K562 (cell line): ENCODE measurements at regions not wholly inside any gene's neighbourhood (a gene's known extent, or its start where the extent isn't known, plus 50 kb on each side); places are given as distances from the start of the nearest gene placed in this dataset.

Source experiments
- ATAC-seq: fragments of 200-7000 bp; cut with Tn5 transposase; 3 replicates; pipeline ENCODE4 v1.9.1; 2020; ENCODE audit warnings: moderate library complexity
- BruUV-seq: library from RNA; stranded (reverse); fragments of 400-500 nt; replicated peaks from 2 replicates; lab custom pipeline; 2021; lab: Mats Ljungman, UMichigan
- CTCF ChIA-PET: fragments of 300-600 bp; formaldehyde crosslinking; extraction: SDS; loops from one replicate; lab custom pipeline; 2021; ENCODE audit warnings: low intra/inter-chr PET ratio; lab: Yijun Ruan, JAX
- POLR2A ChIA-PET: fragments of 300-600, 350-650 bp; sonication (Branson Sonifier 250); formaldehyde crosslinking; extraction: SDS; loops from one replicate; lab custom pipeline; 2021; ENCODE audit warnings: antibody characterized with exemption, inconsistent platforms; lab: Yijun Ruan, JAX
- DNase-seq, 4 experiments: peaks; one replicate each; pipeline versions ENCODE4 v3.0.0 to v3.0.0-alpha.2; 2011 to 2018; ENCODE audit warnings: low spot score in 3 of 4, mixed read lengths in 3 of 4; ENCODE audit errors: extremely low read depth in 1 of 4
- FAIRE-seq: peaks from 2 replicates; lab custom pipeline; 2011; peaks lifted over from hg19 to GRCh38; lab: Jason Lieb, UNC
- H2AFZ ChIP-seq: 2 replicates; pipeline ENCODE4 v1.6.0; 2011; ENCODE audit warnings: low read depth, low read length, control low read depth, inconsistent platforms
- H3K27ac ChIP-seq: fragments of 200-600 bp; 3 replicates; pipeline ENCODE4 v1.8.0; 2011; ENCODE audit warnings: low read depth, mild to moderate bottlenecking, control low read depth, inconsistent platforms, low read length, moderate library complexity, mixed read lengths; ENCODE audit errors: extremely low read depth
- H3K27me3 ChIP-seq, 2 experiments: fragments of 300-600 bp in 1 of 2; 2 replicates in 1 of 2; 3 replicates in 1 of 2; pipeline versions ENCODE4 v1.6.0 to v1.8.0; 2011; ENCODE audit warnings: inconsistent platforms in 2 of 2, low read length in 2 of 2, mild to moderate bottlenecking in 1 of 2, mixed read lengths in 1 of 2, moderate library complexity in 1 of 2; ENCODE audit not compliant: control insufficient read depth in 2 of 2, insufficient read depth in 2 of 2
- H3K36me3 ChIP-seq: fragments of 300-600 bp; 3 replicates; pipeline ENCODE4 v1.8.0; 2011; ENCODE audit warnings: mild to moderate bottlenecking, low read length, inconsistent platforms; ENCODE audit not compliant: control insufficient read depth, insufficient read depth
- H3K4me1 ChIP-seq, 2 experiments: fragments of 200-600 bp in 1 of 2; replicated peaks in 1 of 2; 2 replicates in 1 of 2; 3 replicates in 1 of 2; pipeline versions ENCODE4 v1.5.1 to v1.8.0; 2011; ENCODE audit warnings: inconsistent platforms in 2 of 2, low read length in 2 of 2, mild to moderate bottlenecking in 1 of 2, mixed read lengths in 1 of 2, moderate library complexity in 1 of 2; ENCODE audit not compliant: control insufficient read depth in 2 of 2, insufficient read depth in 2 of 2
- H3K4me2 ChIP-seq: 2 replicates; pipeline ENCODE4 v1.6.1; 2011; ENCODE audit warnings: low read length, control low read depth, inconsistent platforms, mixed read lengths; ENCODE audit not compliant: insufficient read depth
- H3K4me3 ChIP-seq: fragments of 200-600 bp; sonication (generic), shearing (Covaris generic); 2 replicates; pipeline ENCODE4 v1.5.1; 2016; ENCODE audit warnings: control low read depth, inconsistent platforms
- H3K79me2 ChIP-seq: fragments of 200-600 bp; 3 replicates; pipeline ENCODE4 v1.8.0; 2011; ENCODE audit warnings: low read length, inconsistent platforms; ENCODE audit not compliant: control insufficient read depth, insufficient read depth
- H3K9ac ChIP-seq, 2 experiments: 2 replicates each; pipeline versions ENCODE4 v1.6.0 to v1.6.1; 2011; ENCODE audit warnings: low read depth in 2 of 2, low read length in 2 of 2, control low read depth in 1 of 2, inconsistent platforms in 1 of 2, mild to moderate bottlenecking in 1 of 2, mixed read lengths in 1 of 2; ENCODE audit not compliant: insufficient read depth in 1 of 2
- H3K9me1 ChIP-seq: one replicate; pipeline ENCODE4 v1.6.0; 2011; ENCODE audit warnings: inconsistent platforms, mild to moderate bottlenecking, low read length, moderate library complexity; ENCODE audit not compliant: control insufficient read depth, insufficient read depth
- H3K9me3 ChIP-seq: replicated peaks from 2 replicates; pipeline ENCODE4 v1.5.1; 2011; ENCODE audit warnings: low read depth, low read length, inconsistent platforms; ENCODE audit not compliant: control insufficient read depth, insufficient read depth
- H4K20me1 ChIP-seq: replicated peaks from 2 replicates; pipeline ENCODE4 v1.6.1; 2011; ENCODE audit warnings: low read length, inconsistent platforms, mixed read lengths; ENCODE audit not compliant: control insufficient read depth, insufficient read depth
- ARID4B ChIP-seq: sonication (generic); formaldehyde crosslinking; IDR thresholded peaks from 2 replicates; pipeline ENCODE4 v1.8.0; 2022; ENCODE audit warnings: mild to moderate bottlenecking, missing genetic modification reagents
- BHLHE40 ChIP-seq: IDR thresholded peaks from 2 replicates; pipeline ENCODE4 v1.6.1; 2011; ENCODE audit warnings: low read length, improper control_type of control experiment
- ETS2 ChIP-seq: IDR thresholded peaks from 2 replicates; pipeline ENCODE4 v1.6.1; 2016; ENCODE audit warnings: borderline replicate concordance, missing genetic modification characterization, mild to moderate bottlenecking, moderate library complexity, missing compliant biosample characterization; ENCODE audit not compliant: poor library complexity, severe bottlenecking
- EWSR1 ChIP-seq: fragments of 450-650 bp; IDR thresholded peaks from 2 replicates; pipeline ENCODE4 v1.6.1; 2018; ENCODE audit warnings: borderline replicate concordance, mild to moderate bottlenecking, low read depth, moderate library complexity; ENCODE audit not compliant: partially characterized antibody
- GMEB1 ChIP-seq: fragments of 250-450 bp; sonication (Bioruptor Pico); IDR thresholded peaks from 2 replicates; pipeline ENCODE4 v1.4.0; 2020; ENCODE audit warnings: mild to moderate bottlenecking
- HIVEP1 ChIP-seq: fragments of 250-450 bp; sonication (Bioruptor Pico); IDR thresholded peaks from 2 replicates; pipeline ENCODE4 v1.4.0; 2020; ENCODE audit warnings: mild to moderate bottlenecking
- NFYB ChIP-seq: IDR thresholded peaks from 2 replicates; pipeline ENCODE4 v1.6.1; 2011; ENCODE audit warnings: mild to moderate bottlenecking, moderate library complexity; ENCODE audit not compliant: insufficient read length; ENCODE audit errors: extremely low read depth
- PHF20 ChIP-seq: fragments of 450-650 bp; IDR thresholded peaks from 2 replicates; pipeline ENCODE4 v1.6.1; 2018; ENCODE audit not compliant: partially characterized antibody
- RBBP5 ChIP-seq: fragments of 200-600 bp; sonication (generic); IDR thresholded peaks from 2 replicates; pipeline ENCODE4 v1.6.1; 2012; ENCODE audit warnings: borderline replicate concordance, mild to moderate bottlenecking, low read length, control low read depth, inconsistent platforms; ENCODE audit not compliant: insufficient read depth, poor library complexity, severe bottlenecking
- SIRT6 ChIP-seq: IDR thresholded peaks from one replicate; pipeline ENCODE4 v1.6.1; 2012; ENCODE audit warnings: low read depth, mild to moderate bottlenecking, control low read depth, inconsistent platforms, low read length, moderate library complexity
- TBP ChIP-seq: optimal IDR thresholded peaks from 2 replicates; pipeline ENCODE3; 2011; ENCODE audit warnings: low read depth, low read length, improper control_type of control experiment
- TEAD4 ChIP-seq, 2 experiments: sonication (generic) in 1 of 2; formaldehyde crosslinking in 1 of 2; IDR thresholded peaks; 2 replicates each; pipeline versions ENCODE4 v1.6.1 to v1.8.0; 2012 to 2022; ENCODE audit warnings: borderline replicate concordance in 1 of 2, inconsistent platforms in 1 of 2, low read length in 1 of 2, mild to moderate bottlenecking in 1 of 2, missing genetic modification reagents in 1 of 2
- ZNF408 ChIP-seq: fragments of 250-450 bp; sonication (Bioruptor Pico); IDR thresholded peaks from 2 replicates; pipeline ENCODE4 v1.4.0; 2020; ENCODE audit warnings: low read depth, mild to moderate bottlenecking, moderate library complexity
- ZNF707 ChIP-seq: fragments of 250-450 bp; sonication (Bioruptor Pico); conservative IDR thresholded peaks from 2 replicates; pipeline ENCODE4 v1.8.0; 2022; ENCODE audit warnings: inconsistent platforms, mild to moderate bottlenecking, moderate library complexity
- WGBS: fragments of 100-300 bp; shearing (Covaris generic); methylation state at CpG from one replicate; pipeline ENCODE4 v1.1.6; 2016; ENCODE audit warnings: low coverage, mixed read lengths; ENCODE audit not compliant: insufficient coverage; ENCODE audit errors: missing lambda C conversion rate; 5-methylcytosine and 5-hydroxymethylcytosine counted together
- in situ Hi-C: fragments of 300-500 bp; cut with MboI; formaldehyde crosslinking; loops from 4 replicates; pipeline ENCODE4 v1.15.0; 2018; ENCODE audit warnings: inconsistent platforms, mixed read lengths
- intact Hi-C: fragments of 100-400 bp; cut with micrococcal nuclease; formaldehyde crosslinking; loops from 2 replicates; pipeline ENCODE4 v1.14.2; 2022

GRCh38 chr1:81387446-81387845 is 413.3 kb upstream of the ADGRL2 start:
- H3K9me1 ChIP-seq, result no peaks in the 10 kb centered on the region
- intact Hi-C loops (no loop called here), in situ Hi-C loops (no loop called here)
- DNase-seq (no peak), ATAC-seq (no peak), FAIRE-seq (no peak)
- H2AFZ ChIP-seq, result no peak overlapping the region
- no peaks in the 10 kb centered on the region for H3K36me3 ChIP-seq
- no peak for TF ChIP-seq ARID4B (CRISPR knock-in tag)
- TF ChIP-seq ZNF707 (CRISPR knock-in tag), result no peak
- no peak for TF ChIP-seq PHF20
- no peak for TF ChIP-seq TBP
- no peak for TF ChIP-seq ETS2
- TF ChIP-seq BHLHE40, result no peak
- no peak for TF ChIP-seq SIRT6
- no peak for TF ChIP-seq RBBP5
- TF ChIP-seq GMEB1 (CRISPR knock-in tag), result no peak
- no peak for TF ChIP-seq TEAD4 (IDR thresholded peaks at IDR 0.05; ENCODE audit: low read length)
- TF ChIP-seq TEAD4 (CRISPR knock-in tag; IDR thresholded peaks at IDR 0.05; ENCODE audit: borderline replicate concordance), result no peak
- TF ChIP-seq EWSR1, result no peak
- TF ChIP-seq ZNF408 (CRISPR knock-in tag), result no peak
- TF ChIP-seq NFYB, result no peak
- TF ChIP-seq HIVEP1 (CRISPR knock-in tag), result no peak
- no peaks in the 10 kb centered on the region for H3K27me3 ChIP-seq
- POLR2A ChIA-PET, result no interaction called here
- no peaks in the 10 kb centered on the region for H3K79me2 ChIP-seq
- CTCF ChIA-PET, result no interaction called here
- WGBS, result 0% methylated on average over 4 of the region's 4 CpGs
- BruUV-seq, result no TSS peak
- H3K27ac ChIP-seq, result no peak overlapping the region
- H3K4me1 ChIP-seq, result no peaks in the 10 kb centered on the region
- no peak overlapping the region for H3K4me2 ChIP-seq
- H3K4me3 ChIP-seq, result no peak overlapping the region
- peaks cover 2% of the 10 kb centered on the region; the same call in 1 of the 2 replicates for H3K9me3 ChIP-seq
- H3K9ac ChIP-seq, result no peak overlapping the region
- H4K20me1 ChIP-seq, result no peaks in the 10 kb centered on the region
